Smooth muscle cell (in vitro differentiated cells): ENCODE measurements at regions not wholly inside any gene's neighbourhood (a gene's known extent, or its start where the extent isn't known, plus 50 kb on each side); places are given as distances from the start of the nearest gene placed in this dataset. TPM values are rescaled to one million over a fixed set of nuclear protein-coding genes. Genes with fewer than 3 reads are reported as not detected.
"Not testable (repeated sequence)": the region's sequence is repeated elsewhere in the genome, so short reads cannot be mapped to it uniquely, and the experiment has no call there.

Experiments
- DNase-seq: peaks from one replicate; lab custom pipeline; 2025; ENCODE audit not compliant: unreplicated experiment; lab: John Stamatoyannopoulos, UW
- H2AFZ ChIP-seq: fragments of 200-600 bp; sonication (generic); 2 replicates; pipeline ENCODE4 v1.6.0; 2016; ENCODE audit warnings: antibody characterized with exemption, low read depth, mild to moderate bottlenecking
- H3F3A ChIP-seq: fragments of 200-600 bp; sonication (generic); 2 replicates; pipeline ENCODE4 v1.6.0; 2017; ENCODE audit warnings: antibody characterized with exemption, low read depth
- H3K27ac ChIP-seq: fragments of 200-600 bp; sonication (generic); 2 replicates; pipeline ENCODE4 v1.5.1; 2016; ENCODE audit warnings: low read depth, mild to moderate bottlenecking
- H3K27me3 ChIP-seq: fragments of 200-600 bp; sonication (generic); 2 replicates; pipeline ENCODE4 v1.6.1; 2016; ENCODE audit warnings: low read depth, mild to moderate bottlenecking
- H3K36me3 ChIP-seq: fragments of 200-600 bp; sonication (generic); 2 replicates; pipeline ENCODE4 v1.5.1; 2016; ENCODE audit warnings: low read depth
- H3K4me1 ChIP-seq: fragments of 200-600 bp; sonication (generic); 2 replicates; pipeline ENCODE4 v1.5.1; 2016; ENCODE audit warnings: low read depth
- H3K4me2 ChIP-seq: fragments of 200-600 bp; sonication (generic); 2 replicates; pipeline ENCODE4 v1.6.0; 2016; ENCODE audit warnings: mild to moderate bottlenecking
- H3K4me3 ChIP-seq: fragments of 200-600 bp; sonication (generic); 2 replicates; pipeline ENCODE4 v1.5.1; 2016; ENCODE audit warnings: mild to moderate bottlenecking
- H3K79me2 ChIP-seq: fragments of 200-600 bp; sonication (generic); 2 replicates; pipeline ENCODE4 v1.6.0; 2016; ENCODE audit warnings: low read depth, mild to moderate bottlenecking
- H3K9ac ChIP-seq: fragments of 200-600 bp; sonication (generic); 2 replicates; pipeline ENCODE4 v1.6.0; 2016; ENCODE audit warnings: low read depth
- H3K9me3 ChIP-seq: fragments of 200-600 bp; sonication (generic); replicated peaks from 2 replicates; pipeline ENCODE4 v1.5.1; 2016; ENCODE audit warnings: low read depth
- H4K20me1 ChIP-seq: fragments of 200-600 bp; sonication (generic); 2 replicates; pipeline ENCODE4 v1.6.0; 2016; ENCODE audit warnings: low read depth
- WGBS: methylation state at CpG from one replicate; pipeline ENCODE4 v1.1.7; 2016; ENCODE audit warnings: low lambda C conversion rate; 5-methylcytosine and 5-hydroxymethylcytosine counted together
- small RNA-seq: library from RNA; depleted of rRNA; stranded (forward); fragments of <200 nt; gene quantifications from one replicate; pipeline ENCODE3, GENCODE V24; 2014

DNA sequence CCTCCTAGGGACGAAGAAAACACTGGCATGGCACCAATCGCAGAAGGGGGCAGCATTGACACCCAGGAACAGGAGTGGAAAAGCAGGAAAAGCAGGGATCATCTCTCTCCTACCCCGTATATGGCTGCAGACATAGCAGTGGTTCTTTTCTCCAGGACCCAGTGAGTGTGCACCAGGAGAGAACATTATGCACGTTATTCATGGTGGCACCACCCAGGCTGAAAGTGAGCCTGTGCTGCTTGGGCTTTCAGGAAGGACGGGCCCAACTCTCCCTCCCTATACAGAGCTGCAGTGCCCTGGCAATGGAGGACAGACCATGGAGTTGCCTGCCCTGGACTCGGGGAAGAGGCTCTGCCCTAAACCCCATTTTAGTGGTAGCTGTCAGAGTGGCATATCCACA, 69.0 kb upstream of the FCGR1A start:
- H3K79me2 ChIP-seq, H2AFZ ChIP-seq, H3K4me2 ChIP-seq, H3K27ac ChIP-seq, DNase-seq, H4K20me1 ChIP-seq, H3K9me3 ChIP-seq, H3K27me3 ChIP-seq, H3K9ac ChIP-seq, H3K4me3 ChIP-seq, H3K4me1 ChIP-seq, H3F3A ChIP-seq, H3K36me3 ChIP-seq: not testable (repeated sequence)
- WGBS, result 34% methylated on average over 3 of the region's 6 CpGs

- H3K4me2 ChIP-seq, H3K9ac ChIP-seq, H3K27ac ChIP-seq, H3F3A ChIP-seq, H2AFZ ChIP-seq, H3K4me1 ChIP-seq, DNase-seq, H3K9me3 ChIP-seq, H3K36me3 ChIP-seq, H3K27me3 ChIP-seq, H4K20me1 ChIP-seq, H3K79me2 ChIP-seq, H3K4me3 ChIP-seq: not testable (repeated sequence)
- WGBS, result 50% methylated on average over 1 of the region's 4 CpGs
Measured at GRCh38 chr1:149713952-149714351, 68.5 kb upstream of the FCGR1A start.

DNA sequence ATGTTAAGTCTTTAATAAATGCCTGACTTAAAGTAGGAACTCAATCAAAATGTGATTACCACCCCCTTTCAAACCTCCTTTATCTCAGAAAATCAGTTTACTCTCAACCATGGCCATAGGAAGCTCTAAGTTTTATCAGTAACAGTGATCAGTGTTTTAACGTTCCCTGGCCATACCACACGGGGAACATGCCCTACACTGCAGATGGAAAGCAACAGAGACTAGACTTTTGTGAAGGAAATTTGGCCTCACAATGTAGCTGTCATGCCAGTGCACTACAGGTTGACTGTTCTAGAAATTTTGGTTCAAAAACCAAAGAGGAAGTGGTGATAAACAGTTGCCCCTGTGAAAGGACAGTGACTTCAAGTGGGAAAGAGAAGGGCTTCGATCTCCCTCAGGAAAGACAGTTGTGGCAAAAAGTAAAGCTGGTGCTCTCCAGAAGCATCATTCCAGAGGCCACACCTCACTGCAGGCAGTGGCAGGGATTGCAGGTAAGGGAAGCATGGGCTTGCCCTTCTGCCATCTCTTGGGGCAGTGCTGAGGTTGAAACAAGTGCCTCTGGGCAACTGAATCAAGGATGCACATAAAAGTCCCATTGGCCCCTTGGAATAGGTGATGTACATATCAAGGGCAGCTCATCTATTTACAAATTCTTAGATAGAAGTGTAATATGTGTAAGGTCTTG, 57.7 kb upstream of the FCGR1A start:
- H3K9ac ChIP-seq, H3F3A ChIP-seq, H4K20me1 ChIP-seq, H3K4me2 ChIP-seq, H3K27ac ChIP-seq, H3K36me3 ChIP-seq, H3K4me3 ChIP-seq, DNase-seq, H3K4me1 ChIP-seq, H3K27me3 ChIP-seq, H3K79me2 ChIP-seq, H3K9me3 ChIP-seq, H2AFZ ChIP-seq: not testable (repeated sequence)
- no CpG with 5 or more reads among the region's 3 CpGs for WGBS

DNA sequence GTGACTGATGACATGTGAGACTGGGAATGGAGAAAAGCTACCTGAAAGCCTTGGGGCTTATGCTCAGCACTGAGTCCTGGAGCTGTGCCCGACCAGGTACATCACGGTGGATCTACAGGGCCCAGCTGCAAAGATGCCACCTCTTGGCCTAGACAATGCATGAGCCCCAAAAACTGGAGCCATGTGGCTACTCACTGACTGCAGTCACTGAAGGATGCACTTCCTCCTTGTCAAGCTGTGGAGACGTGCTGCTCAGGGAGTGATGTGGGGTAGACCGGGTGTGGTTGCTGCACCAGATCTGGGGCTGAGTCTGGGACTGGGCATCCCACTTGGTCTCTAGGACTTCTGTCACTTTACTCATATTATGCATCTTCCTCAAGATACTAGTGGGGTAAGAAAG, 55.8 kb upstream of the FCGR1A start:
- H2AFZ ChIP-seq, H3F3A ChIP-seq, H3K9me3 ChIP-seq, H3K4me3 ChIP-seq, H3K27me3 ChIP-seq, H3K36me3 ChIP-seq, DNase-seq, H4K20me1 ChIP-seq, H3K9ac ChIP-seq, H3K4me2 ChIP-seq, H3K79me2 ChIP-seq, H3K27ac ChIP-seq, H3K4me1 ChIP-seq: not testable (repeated sequence)
- 96% methylated on average over 4 of the region's 4 CpGs for WGBS

GRCh38 chr1:149728598-149728997, 53.9 kb upstream of the FCGR1A start:
- WGBS, result no CpG with 5 or more reads among the region's 3 CpGs
- H3F3A ChIP-seq, H3K79me2 ChIP-seq, H3K9ac ChIP-seq, H3K36me3 ChIP-seq, H4K20me1 ChIP-seq, H3K27me3 ChIP-seq, H3K4me3 ChIP-seq, H2AFZ ChIP-seq, H3K9me3 ChIP-seq, H3K4me1 ChIP-seq, H3K4me2 ChIP-seq, H3K27ac ChIP-seq, DNase-seq: not testable (repeated sequence)

Small RNA genes lying in the stretch of these regions (small RNA-seq; reads per million reads assigned to genes)
- gene RF00003 (1.2 reads per million, percentile 34 among the genes with 10 or more reads in this experiment), gene RNU1-68P (not detected)
